Skeletal muscle satellite cell (primary cell): ENCODE measurements at regions not wholly inside any gene's neighbourhood (a gene's known extent, or its start where the extent isn't known, plus 50 kb on each side); places are given as distances from the start of the nearest gene placed in this dataset.

Experiments
- H3K27me3 ChIP-seq: 2 replicates; pipeline ENCODE4 v1.7.0; 2013; ENCODE audit warnings: low read length; ENCODE audit not compliant: control insufficient read depth, insufficient read depth
- H3K36me3 ChIP-seq: 2 replicates; pipeline ENCODE4 v1.7.0; 2013; ENCODE audit warnings: mild to moderate bottlenecking, control low read depth, low read length; ENCODE audit not compliant: insufficient read depth
- H3K4me1 ChIP-seq: 2 replicates; pipeline ENCODE4 v1.7.0; 2013; ENCODE audit warnings: low read length; ENCODE audit not compliant: control insufficient read depth, insufficient read depth
- H3K4me2 ChIP-seq: 2 replicates; pipeline ENCODE4 v1.7.0; 2013; ENCODE audit warnings: mild to moderate bottlenecking, low read length
- H3K4me3 ChIP-seq: 2 replicates; pipeline ENCODE4 v1.7.0; 2013; ENCODE audit warnings: low read length
- H3K9ac ChIP-seq: 2 replicates; pipeline ENCODE4 v1.7.0; 2013; ENCODE audit warnings: mild to moderate bottlenecking, low read depth, low read length, moderate library complexity
- H3K9me3 ChIP-seq: replicated peaks from 2 replicates; pipeline ENCODE4 v1.7.0; 2013; ENCODE audit warnings: mild to moderate bottlenecking, control low read depth, low read length

GRCh38 chr3:23051240-23052140, 151.6 kb upstream of the UBE2E2 start:
- no peak overlapping the region for H3K4me2 ChIP-seq
- H3K4me3 ChIP-seq = no peak overlapping the region
- peaks cover 2% of the 10 kb centered on the region for H3K27me3 ChIP-seq
- H3K9ac ChIP-seq = no peak overlapping the region
- H3K4me1 ChIP-seq = peaks cover 10% of the 10 kb centered on the region
- no peaks in the 10 kb centered on the region for H3K36me3 ChIP-seq
- peaks cover 9% of the 10 kb centered on the region for H3K9me3 ChIP-seq

- H3K9ac ChIP-seq = no peak overlapping the region
- H3K9me3 ChIP-seq = peaks cover 4% of the 10 kb centered on the region
- no peak overlapping the region for H3K4me2 ChIP-seq
- H3K4me3 ChIP-seq = no peak overlapping the region
- H3K36me3 ChIP-seq = no peaks in the 10 kb centered on the region
- H3K27me3 ChIP-seq = peaks cover 2% of the 10 kb centered on the region
- H3K4me1 ChIP-seq = peaks cover 10% of the 10 kb centered on the region
Measured at GRCh38 chr3:23052208-23052607, 150.9 kb upstream of the UBE2E2 start.

DNA sequence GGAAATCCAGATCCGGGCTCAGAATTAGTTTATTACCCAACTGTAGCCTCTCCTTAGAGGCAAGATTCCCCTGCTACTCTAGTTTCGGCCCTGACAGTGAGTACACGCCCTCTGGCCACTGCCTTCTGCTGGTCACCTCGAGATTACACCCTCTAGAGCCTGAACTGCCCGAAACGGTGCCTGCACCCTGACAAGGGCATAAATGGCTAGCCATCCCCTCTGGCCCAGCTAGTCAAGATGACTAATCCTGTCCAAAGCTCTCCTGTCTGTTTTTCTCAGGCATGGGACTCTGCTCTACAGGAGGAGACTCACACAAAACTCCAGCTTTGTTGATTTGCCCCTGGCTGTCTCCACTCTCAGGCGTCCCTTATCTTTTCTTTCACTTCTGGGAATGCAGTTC, 150.5 kb upstream of the UBE2E2 start:
- H3K9ac ChIP-seq = no peak overlapping the region
- no peak overlapping the region for H3K4me2 ChIP-seq
- peaks cover 10% of the 10 kb centered on the region for H3K4me1 ChIP-seq
- H3K27me3 ChIP-seq = peaks cover 2% of the 10 kb centered on the region
- peaks cover 3% of the 10 kb centered on the region for H3K9me3 ChIP-seq
- no peaks in the 10 kb centered on the region for H3K36me3 ChIP-seq
- H3K4me3 ChIP-seq = no peak overlapping the region

DNA sequence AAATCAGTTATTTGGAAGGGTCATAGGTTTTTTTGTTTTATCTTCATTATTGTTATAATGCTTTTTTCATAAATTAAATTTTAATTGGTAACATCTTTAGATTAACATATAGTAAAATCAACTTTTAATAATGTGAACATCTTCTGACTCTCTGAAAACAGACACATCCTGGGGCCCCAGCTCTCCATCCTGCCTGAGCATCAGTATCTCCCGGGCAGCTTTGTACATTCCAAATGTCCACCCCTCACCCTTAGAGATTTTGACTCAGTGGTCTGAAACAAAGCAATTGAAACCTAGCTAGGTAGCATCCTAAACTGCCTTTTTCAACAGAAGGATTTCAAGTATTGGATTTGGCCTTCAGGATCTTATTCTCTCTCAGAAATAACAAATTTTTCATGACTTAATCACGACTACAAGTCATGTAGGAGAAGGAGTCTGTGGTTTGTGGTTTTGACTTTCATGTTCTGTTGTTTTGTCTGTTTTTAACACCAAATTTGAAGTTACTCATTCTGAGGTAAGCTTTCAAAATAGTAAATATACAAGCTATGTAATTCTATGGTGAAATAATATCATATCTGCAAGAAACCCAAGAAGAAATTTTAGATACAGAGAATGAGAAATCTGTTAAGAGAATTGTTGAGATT, 147.3 kb upstream of the UBE2E2 start:
- Histone ChIP-seq H3K27me3 (peaks cover 7% of the 10 kb centered on the region), H3K4me2 (peak overlapping the region; percentile 42), H3K9ac (no peak overlapping the region), H3K36me3 (no peaks in the 10 kb centered on the region), H3K9me3 (no peaks in the 10 kb centered on the region), H3K4me3 (no peak overlapping the region), H3K4me1 (peaks cover 10% of the 10 kb centered on the region)

GRCh38 chr3:23062582-23062981, 140.5 kb upstream of the UBE2E2 start:
- no peak overlapping the region for H3K4me2 ChIP-seq
- no peak overlapping the region for H3K9ac ChIP-seq
- H3K9me3 ChIP-seq = no peaks in the 10 kb centered on the region
- H3K4me1 ChIP-seq = no peaks in the 10 kb centered on the region
- no peak overlapping the region for H3K4me3 ChIP-seq
- H3K36me3 ChIP-seq = no peaks in the 10 kb centered on the region
- peaks cover 26% of the 10 kb centered on the region for H3K27me3 ChIP-seq

DNA sequence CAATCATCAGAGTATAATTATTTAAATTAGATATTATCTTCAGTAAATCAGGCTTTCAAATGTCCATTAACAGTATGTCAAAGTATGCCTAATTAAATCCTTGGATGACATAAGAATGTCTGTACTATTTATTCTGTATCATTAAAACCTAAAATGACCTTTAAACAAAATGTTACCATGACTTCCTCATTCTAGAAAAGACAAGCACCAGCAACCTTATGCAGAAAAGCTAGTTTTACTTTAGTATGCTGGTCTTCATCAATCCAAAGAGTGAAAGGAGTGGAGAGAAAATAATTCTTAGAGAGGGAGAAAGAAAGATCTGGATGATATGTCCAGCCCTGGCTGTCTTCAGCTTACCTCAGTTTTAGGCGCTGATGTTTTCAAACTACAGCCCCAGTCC, 140.1 kb upstream of the UBE2E2 start:
- peaks cover 26% of the 10 kb centered on the region for H3K27me3 ChIP-seq
- H3K4me2 ChIP-seq = no peak overlapping the region
- no peak overlapping the region for H3K4me3 ChIP-seq
- no peaks in the 10 kb centered on the region for H3K36me3 ChIP-seq
- H3K9ac ChIP-seq = no peak overlapping the region
- no peaks in the 10 kb centered on the region for H3K9me3 ChIP-seq
- no peaks in the 10 kb centered on the region for H3K4me1 ChIP-seq

GRCh38 chr3:23067116-23067515, 136.0 kb upstream of the UBE2E2 start:
- Histone ChIP-seq H3K9me3 (no peaks in the 10 kb centered on the region), H3K4me3 (no peak overlapping the region), H3K4me2 (no peak overlapping the region), H3K36me3 (no peaks in the 10 kb centered on the region), H3K4me1 (no peaks in the 10 kb centered on the region), H3K27me3 (peaks cover 26% of the 10 kb centered on the region), H3K9ac (no peak overlapping the region)

GRCh38 chr3:23068016-23068728, 135.0 kb upstream of the UBE2E2 start:
- Histone ChIP-seq H3K4me1 (no peaks in the 10 kb centered on the region), H3K9me3 (no peaks in the 10 kb centered on the region), H3K9ac (no peak overlapping the region)

GRCh38 chr3:23071296-23071695, 131.8 kb upstream of the UBE2E2 start:
- Histone ChIP-seq H3K4me3 (no peak overlapping the region), H3K27me3 (peaks cover 42% of the 10 kb centered on the region), H3K9ac (no peak overlapping the region)

More at GRCh38 chr3:23068016-23068728, 135.0 kb upstream of the UBE2E2 start:
- no peaks in the 10 kb centered on the region for H3K36me3 ChIP-seq
- H3K4me2 ChIP-seq = no peak overlapping the region
- H3K27me3 ChIP-seq = peaks cover 26% of the 10 kb centered on the region
- no peak overlapping the region for H3K4me3 ChIP-seq

GRCh38 chr3:23071758-23072157, 131.4 kb upstream of the UBE2E2 start:
- no peaks in the 10 kb centered on the region for H3K36me3 ChIP-seq
- no peaks in the 10 kb centered on the region for H3K4me1 ChIP-seq
- no peak overlapping the region for H3K4me2 ChIP-seq
- no peak overlapping the region for H3K9ac ChIP-seq
- H3K4me3 ChIP-seq = no peak overlapping the region
- no peaks in the 10 kb centered on the region for H3K9me3 ChIP-seq
- peaks cover 46% of the 10 kb centered on the region for H3K27me3 ChIP-seq

More at GRCh38 chr3:23071296-23071695, 131.8 kb upstream of the UBE2E2 start:
- H3K9me3 ChIP-seq = no peaks in the 10 kb centered on the region
- no peak overlapping the region for H3K4me2 ChIP-seq
- H3K36me3 ChIP-seq = no peaks in the 10 kb centered on the region
- H3K4me1 ChIP-seq = no peaks in the 10 kb centered on the region

- H3K9me3 ChIP-seq = no peaks in the 10 kb centered on the region
- H3K4me1 ChIP-seq = no peaks in the 10 kb centered on the region
- no peaks in the 10 kb centered on the region for H3K36me3 ChIP-seq
- H3K27me3 ChIP-seq = peaks cover 50% of the 10 kb centered on the region
- H3K4me2 ChIP-seq = no peak overlapping the region
- no peak overlapping the region for H3K4me3 ChIP-seq
- H3K9ac ChIP-seq = no peak overlapping the region
Measured at GRCh38 chr3:23072693-23073092, 130.4 kb upstream of the UBE2E2 start.
